HG03442 (cell line): ENCODE measurements at regions not wholly inside any gene's neighbourhood (a gene's known extent, or its start where the extent isn't known, plus 50 kb on each side); places are given as distances from the start of the nearest gene placed in this dataset.
"Not testable (repeated sequence)": the region's sequence is repeated elsewhere in the genome, so short reads cannot be mapped to it uniquely, and the experiment has no call there.

Source experiments
- ATAC-seq: cut with Tn5 transposase; IDR thresholded peaks from one replicate; pipeline ENCODE4 v1.9.1; 2021; ENCODE audit warnings: mild to moderate bottlenecking, moderate library complexity; ENCODE audit not compliant: unreplicated experiment

DNA sequence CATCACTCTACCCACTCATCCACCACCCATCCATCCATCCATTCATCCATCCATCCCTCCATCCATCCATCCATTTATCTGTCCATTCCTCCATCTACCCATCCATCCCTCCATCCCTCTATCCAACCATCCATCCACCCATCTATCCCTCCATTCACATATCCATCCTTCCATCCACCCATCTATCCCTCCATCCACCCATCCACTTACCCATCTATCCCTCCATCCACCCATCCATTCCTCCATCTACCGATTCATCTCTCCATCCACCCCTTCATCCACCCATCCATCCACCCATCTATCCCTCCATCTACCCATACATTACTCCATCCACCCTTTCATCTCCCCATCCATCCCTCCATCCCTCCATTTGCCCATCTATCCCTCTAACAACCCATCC, 239.6 kb upstream of the SHH start:
- ATAC-seq: no peak

DNA sequence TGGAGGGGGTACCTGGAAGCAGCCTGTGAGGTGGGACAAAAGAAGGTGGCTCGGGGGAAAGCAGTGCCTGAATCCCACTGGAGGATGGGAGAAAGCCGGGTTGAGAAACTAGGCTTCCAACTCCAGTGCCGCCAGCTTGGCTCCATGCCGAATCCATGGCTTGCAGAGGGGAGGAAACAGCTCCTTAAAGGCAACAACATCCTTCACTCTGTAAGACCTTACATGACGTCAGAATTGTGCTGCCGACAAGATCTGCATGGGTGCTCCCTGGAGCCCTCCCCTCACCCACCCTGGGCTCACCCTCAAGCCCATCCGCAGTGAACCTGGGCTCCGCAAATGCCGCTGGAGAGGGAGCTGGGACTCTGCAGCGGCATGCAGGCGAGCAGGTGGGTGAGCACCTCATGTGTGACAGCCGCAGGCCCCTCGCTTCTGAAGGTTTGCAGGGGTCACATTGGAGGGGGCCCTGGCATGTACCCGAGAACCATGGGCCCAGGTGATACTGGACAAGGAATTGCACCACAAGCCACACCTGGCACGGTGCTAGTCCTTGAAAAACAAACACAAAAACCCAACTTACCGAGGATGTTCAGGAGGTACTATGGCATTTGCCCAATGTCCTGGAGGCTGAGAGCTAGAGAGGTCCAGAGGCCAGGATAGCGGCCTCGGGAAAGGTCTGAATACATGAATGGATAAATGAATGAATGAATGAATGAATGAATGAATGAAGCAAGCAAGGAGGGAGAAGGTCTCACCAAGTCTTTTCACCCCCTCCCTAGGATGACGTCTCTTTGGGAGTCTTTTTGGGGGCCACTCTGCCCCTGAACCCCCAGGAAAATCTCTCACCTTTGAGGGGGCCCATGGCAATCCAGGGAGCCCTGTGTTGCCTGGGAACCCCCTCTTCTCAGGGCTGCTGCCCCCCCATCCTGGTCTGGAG, 238.6 kb upstream of the SHH start:
- no peak for ATAC-seq

DNA sequence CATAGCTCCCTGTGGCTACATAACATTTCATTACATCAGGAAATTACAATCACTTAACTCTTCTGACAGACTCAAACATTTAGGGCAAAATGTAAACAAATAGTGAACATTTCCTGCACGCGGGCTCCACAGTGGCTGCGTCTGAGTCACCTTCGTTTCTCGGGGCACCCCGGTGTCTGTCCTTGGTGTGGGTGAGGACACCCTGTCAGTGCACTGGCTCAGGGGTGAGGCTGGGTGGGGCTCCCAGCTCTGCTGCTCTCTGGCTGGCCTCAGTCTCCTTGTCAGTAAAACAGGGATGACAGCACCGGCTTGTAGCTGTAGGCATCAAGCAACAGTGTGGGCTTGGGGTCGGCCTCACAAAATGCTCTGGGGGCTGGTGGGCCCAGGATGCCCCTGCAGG, 237.1 kb upstream of the SHH start:
- no peak for ATAC-seq

DNA sequence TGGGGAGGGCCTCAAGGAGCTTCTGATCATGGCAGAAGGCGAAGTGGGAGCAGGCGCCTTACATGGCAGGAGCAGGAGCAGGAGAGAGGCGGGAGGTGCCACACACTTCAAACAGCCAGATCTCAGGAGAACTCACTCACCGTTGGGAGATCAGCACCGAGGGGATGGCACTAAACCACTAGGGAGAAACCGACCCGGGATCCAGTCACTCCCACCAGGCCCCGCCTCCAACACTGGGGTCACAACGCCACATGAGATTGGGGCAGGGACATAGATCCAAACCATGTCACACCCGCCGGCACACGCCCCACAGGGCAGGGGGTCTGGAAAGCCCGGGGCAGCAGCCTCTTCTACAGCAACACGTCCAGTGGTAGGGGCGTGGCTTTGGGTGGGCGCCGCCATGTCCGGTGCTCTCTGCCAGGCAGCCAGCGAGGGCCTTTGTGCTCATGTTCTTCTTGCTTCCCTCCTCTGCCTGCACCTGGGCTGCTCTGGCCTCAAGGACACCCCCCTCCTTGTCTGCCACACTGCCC, 233.8 kb upstream of the SHH start:
- ATAC-seq: no peak

DNA sequence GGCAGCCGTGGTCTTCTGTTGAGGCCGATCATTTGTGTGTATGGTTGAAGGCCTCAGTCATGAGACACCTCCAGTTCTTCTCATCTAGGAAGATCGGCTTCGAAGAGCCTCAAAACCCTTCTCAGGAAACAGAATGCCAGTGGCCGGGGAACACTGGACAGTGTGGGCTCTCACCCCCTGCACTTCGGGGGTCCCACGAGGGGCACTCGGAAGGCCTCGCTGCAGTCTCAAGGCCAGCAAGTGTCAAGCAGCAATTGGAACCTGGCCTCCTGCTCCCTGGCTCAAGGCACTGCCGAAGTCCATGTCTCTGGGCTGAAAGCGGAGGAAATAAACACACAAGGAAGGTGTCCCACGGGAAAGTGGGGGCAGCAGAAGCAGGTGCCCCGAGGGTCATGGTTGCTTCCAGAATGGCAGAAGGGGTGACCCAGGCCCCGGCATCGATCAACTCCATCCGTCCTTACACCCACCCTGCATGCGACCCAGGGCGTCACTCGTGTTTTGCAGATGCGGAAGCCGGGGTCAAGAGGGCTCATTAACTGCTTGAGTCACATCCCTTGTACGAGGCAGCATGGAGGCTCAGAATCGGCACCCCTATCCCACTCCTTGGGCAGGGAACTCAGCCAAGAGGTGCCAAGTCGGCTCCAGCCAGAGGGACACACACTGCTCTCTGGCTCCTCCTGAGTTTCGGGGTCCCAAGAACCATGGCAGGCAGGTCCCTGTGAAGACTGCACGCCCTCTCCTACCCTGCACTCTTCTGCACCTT, 231.3 kb upstream of the SHH start:
- ATAC-seq: no peak

DNA sequence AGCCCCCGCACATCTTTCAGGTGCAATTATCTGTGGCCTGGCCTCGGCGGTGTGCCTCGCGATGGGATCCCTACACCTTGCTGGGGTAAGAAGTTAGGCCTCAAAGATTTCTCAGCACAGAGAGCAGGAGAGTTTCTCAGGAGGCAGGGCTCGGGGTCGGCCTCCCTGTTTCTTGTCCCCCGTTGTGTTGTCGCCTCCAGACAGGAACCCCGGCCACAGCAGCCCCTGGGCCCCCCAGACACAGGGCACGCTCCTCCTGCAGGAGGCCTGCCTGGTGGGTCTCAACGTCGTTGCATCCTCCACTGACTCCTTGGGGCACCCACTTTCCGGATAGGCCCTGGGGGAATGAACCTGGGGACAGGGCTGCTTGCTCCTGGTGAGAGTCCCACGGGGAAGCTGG, 229.1 kb upstream of the SHH start:
- no peak for ATAC-seq

DNA sequence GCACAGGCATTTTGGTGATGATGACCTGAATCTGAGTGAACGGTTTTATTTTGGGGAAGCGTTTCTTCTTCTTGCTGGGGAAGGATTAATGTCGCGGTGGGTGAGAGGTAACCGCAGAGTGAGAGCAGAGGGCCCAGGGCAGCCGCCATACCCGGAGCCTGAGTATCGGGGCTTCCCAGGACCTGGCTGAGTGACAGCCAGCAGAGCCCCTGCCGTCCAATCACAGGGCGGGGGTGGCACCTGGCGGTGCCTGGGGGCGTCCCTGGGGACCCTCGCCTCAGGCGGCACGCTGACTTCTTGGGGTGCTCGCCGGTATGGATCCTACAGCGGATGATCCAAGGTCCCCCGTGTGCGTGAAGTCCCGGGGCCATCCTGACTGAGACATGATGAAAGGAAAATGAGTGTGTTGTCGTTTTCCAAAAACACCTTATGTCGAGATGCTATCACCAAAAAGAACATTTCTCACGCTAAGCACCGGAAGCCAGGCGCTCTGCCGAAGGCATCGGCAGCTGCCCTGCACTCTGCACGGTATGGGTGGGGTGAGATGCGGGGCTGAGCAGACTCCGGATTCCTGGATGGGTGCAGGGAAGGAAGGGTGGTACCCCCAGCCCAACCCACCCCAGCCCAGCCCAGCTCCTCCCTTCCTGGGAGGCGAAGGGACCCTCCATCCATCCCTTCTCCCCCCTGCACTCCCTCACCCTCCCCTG, 227.9 kb upstream of the SHH start:
- no peak for ATAC-seq

DNA sequence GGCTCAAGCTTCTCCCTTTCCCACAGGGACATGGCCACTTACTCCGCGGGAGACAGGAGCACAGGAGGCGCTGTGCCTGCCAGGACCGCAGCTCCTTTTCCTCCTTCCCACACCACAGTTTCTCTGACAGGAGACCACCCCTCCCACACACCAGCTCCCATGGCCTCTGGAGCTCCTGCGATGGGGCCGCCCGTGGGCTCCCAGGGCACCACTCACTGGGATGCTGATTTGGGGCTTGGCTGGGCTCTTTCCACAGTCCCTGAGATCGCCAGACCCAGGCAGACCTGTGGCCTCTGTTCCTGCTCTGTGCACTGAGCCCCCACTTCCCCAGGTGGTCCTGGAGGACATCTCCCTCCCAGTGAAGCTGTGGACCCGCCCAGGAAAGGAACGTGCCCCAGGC, 226.9 kb upstream of the SHH start:
- no peak for ATAC-seq

DNA sequence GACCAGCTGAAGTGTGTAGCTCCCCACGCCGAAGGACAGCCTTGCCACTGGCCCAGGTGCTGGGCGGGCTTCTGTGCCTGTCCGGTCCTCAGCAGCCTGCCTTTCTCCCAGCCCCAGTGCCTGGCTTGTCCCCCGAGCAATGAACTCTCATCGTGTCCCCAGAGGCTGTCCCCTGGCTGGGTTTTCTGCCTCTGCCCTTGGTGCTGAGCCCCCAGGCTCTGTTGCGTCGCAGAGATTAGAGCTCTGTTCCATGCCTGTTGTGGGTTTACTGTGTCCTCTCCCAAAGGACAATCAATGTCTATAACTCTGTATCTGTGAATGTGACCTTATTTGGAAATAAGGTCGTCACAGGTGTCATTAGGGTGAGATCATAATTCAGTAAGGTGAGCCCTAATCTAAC, 226.1 kb upstream of the SHH start:
- no peak for ATAC-seq

DNA sequence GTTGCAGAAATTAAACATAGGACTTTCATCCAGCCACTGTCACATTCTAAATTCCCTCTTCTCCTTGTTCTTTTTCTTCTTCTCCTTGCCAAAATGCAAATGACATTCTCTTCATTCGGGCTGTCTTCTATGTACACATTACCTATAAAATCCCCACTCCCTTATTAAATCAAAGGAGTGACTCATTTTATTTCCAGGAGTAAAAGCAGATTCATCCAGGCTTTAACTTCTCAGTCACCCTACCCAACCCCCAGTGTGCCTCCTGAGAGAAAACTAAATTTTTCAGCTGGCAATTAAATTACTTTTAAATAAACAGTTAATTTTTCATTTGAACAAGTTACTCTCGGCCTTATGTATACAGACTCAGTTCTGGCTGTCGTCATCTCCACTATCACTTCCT, 223.9 kb upstream of the SHH start:
- ATAC-seq: no peak

DNA sequence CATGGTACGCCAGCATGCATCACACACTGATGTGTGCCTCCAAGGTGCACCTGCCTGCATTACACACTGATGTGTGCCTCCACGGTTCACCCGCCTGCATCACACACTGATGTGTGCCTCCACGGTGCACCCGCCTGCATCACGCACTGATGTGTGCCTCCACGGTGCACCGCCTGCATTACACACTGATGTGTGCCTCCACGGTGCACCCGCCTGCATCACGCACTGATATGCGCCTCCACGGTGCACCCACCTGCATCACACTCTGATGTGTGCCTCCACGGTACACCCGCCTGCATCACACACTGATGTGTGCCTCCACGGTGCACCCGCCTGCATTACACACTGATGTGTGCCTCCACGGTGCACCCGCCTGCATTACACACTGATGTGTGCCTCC, 223.1 kb upstream of the SHH start:
- ATAC-seq: not testable (repeated sequence)

DNA sequence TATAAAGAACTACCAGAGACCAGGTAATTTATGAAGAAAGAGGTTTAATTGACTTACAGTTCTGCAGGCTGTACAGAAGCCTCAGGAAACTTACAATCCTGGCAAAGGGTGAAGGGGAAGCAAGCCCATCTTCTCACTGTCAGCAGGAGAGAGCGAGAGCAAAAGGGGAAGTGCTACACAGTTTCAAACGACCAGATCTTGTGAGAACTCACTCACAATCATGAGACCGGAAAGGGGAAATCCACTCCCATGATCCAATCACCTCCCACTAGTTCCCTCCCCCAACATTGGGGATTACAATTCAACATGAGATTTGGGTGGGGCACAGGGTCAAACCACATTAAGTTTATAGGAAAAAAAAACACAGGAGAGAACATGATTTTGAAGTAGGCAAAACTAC, 222.1 kb upstream of the SHH start:
- ATAC-seq: peak; percentile 85

DNA sequence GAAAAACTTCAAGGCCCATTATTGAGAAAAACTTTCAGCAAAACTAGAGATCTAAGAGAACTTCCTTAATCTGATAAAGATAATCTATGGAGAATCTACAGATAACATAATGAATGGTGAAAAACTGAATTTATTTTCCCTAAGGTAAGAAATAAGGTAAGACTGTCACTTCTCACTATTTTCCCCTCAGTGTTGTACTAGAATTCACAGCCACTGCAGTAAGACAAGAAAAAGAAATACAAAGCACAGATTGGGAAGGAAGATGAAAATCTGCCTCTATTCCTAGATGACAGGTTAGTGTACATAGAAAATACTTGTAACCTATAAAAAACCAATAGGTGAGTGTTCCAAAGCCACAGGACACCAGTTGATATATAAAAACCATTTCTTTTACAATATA, 220.7 kb upstream of the SHH start:
- ATAC-seq: no peak

DNA sequence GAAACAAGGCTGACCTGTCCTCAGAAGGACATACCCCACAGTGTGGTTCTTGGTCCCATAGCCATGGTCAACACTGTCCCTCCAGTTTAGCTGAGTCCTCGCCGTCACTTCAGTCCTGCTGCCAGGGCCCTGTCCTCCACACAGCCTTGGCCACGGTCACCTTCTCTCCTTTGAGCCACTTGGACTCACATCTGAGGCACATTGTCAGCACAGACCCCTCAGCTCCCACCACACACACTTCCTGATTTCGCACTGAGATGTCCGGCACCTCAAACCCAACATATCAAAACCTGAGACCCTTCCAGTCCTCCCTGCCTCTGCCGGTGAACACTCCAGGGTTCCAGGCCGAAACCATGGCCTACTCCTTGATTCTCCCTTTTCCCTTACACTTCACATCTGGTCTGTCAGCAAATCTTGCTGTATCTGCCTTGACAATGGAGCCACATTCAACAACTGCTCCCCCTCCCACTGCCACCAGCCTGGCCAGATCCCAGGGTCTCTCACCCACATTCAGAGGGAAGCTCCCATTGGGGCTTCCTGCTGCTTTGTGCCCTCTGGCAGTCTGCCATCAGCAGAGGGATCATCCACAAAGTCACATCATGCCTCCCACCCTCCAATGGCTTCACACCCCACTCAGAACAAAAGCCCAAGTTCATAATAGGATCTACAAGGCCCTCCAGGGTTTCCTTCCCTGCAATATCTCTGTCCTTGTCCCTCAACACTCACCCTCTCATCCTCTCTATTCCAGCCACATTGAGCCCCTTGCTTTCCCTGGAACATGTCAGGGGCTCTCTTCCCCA, 219.6 kb upstream of the SHH start:
- no peak for ATAC-seq

DNA sequence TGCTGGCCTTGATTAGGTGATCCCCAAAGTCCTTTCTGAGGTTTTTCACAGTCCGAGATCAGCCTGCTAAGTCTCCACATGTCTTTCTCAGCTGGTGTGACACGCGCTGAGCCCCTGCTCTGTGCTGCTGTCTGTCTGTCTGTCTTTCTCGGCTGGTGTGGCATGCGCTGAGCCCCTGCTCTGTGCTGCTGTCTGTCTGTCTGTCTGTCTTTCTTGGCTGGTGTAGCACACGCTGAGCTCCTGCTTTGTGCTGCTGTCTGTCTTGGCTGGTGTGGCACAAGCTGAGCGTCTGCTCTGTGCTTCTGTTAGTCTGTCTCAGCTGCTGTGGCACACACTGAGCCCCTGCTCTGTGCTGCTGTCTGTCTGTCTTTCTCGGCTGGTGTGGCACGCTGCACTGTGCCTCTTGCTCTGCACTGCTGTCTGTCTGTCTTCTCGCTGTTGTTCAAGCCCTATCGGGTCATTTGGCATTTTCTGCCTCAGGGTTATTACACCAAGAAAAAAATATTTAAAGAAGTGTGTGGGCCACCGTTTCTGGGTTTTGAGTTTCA, 217.3 kb upstream of the SHH start:
- ATAC-seq: no peak

DNA sequence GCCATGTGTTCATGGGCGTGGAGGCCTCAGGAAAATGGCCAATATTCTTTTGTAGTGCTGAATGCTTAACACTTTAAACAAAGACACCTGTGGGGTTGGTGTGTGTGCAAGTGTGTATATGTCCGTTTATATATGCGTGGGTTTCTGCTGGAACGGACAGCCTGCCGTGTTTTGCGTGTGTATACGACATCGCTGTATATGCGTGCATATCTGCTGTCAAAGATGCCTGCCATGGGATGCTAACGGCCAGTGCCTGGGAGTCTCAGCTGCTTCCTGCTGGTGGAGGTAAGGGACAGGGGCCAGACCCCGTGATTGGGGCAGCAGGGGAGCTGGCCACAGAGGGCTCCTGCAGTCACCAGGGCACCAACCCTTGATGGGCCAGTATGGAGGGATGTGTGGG, 216.3 kb upstream of the SHH start:
- no peak for ATAC-seq

DNA sequence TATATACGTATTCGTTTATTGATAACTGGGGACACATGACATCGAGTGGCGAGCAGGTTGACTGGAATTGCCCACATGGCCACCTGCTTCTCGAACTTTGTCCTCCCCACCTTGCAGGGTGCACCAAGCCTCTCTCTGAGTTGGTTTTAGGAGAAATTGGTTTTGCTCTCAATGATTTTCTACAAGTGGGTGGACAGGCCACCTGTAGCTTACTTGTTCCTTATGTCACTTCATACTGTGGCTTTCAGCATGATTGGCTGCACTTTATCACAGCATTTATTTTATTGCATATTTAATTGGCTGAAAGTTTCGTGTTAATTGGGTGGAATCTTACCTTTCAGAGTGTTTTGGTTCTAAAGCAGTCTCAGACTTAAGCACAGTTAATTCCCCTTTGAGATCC, 215.6 kb upstream of the SHH start:
- no peak for ATAC-seq

DNA sequence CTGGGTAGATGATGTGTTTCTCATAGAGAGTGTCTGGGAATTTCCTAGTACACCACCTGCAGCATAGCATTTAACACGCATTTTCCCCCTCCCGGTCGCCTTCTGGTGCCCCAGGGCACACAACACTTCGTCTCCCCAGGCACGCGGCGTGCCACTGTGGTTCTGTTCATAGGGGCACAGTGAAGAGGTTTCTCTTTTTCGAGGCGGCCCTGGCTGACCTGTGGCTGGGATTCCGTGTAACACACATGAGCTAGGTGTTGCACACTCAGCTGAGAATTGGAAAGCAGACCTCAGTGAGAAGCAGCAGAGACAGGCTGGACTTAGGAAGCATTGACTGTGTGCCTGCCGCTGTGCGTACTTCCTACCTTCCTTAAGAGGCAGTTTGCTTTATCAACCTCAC, 214.3 kb upstream of the SHH start:
- ATAC-seq: no peak

DNA sequence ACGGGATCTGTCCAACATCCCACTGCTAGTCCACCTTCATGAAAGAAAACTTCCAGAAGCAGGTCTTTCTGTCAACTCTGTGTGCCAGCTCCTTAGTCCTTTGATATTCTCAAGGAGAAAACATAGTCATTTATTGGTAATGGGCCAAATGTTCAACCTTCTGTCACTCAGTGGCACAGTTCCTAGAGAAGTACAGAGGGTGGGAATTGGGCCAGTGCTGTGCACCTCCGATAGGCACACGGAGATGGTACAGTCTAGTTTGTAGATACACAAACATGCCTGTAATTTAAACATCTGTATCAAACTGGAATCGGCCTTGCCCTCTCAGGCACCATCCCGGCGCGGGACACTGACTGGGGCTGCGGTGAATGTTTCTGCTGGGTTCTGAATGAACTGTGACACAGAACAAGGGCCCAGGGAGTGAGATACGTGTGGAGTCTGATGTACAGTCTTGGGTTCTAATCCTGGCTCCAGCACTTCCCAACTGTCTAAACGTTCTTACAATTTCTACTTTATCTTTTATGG, 213.9 kb upstream of the SHH start:
- no peak for ATAC-seq

DNA sequence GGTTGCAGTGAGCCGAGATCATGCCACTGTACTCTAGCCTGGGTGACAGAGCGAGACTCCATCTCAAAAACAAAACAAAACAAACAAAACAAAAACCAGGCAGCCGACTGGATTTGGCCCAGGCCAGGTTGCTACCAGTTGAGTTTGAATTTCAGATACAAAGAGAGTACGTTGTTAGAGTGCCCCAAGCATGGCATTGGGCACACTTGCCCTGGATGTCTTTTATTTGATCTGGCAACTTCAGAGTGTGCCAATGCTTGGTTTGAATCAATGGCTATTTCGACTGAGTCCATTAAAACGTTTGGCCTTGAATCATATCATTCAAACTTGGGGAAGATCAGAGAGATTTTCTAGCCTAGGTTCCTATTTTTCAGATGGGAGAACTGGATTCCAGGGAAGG, 213.4 kb upstream of the SHH start:
- no peak for ATAC-seq
